KOPT-K1 (cell line): ENCODE measurements at regions not wholly inside any gene's neighbourhood (a gene's known extent, or its start where the extent isn't known, plus 50 kb on each side); places are given as distances from the start of the nearest gene placed in this dataset.
"Not testable (repeated sequence)": the region's sequence is repeated elsewhere in the genome, so short reads cannot be mapped to it uniquely, and the experiment has no call there.

ENCODE experiments used
- H3K27ac ChIP-seq: fragments of 200-600 bp; sonication (generic); 2 replicates; pipeline ENCODE4 v1.5.1; 2016; ENCODE audit warnings: antibody characterized with exemption, mild to moderate bottlenecking, low read depth, low read length; ENCODE audit not compliant: poor library complexity, severe bottlenecking
- H3K36me3 ChIP-seq: fragments of 200-600 bp; sonication (generic); 2 replicates; pipeline ENCODE4 v1.5.1; 2017; ENCODE audit warnings: antibody characterized with exemption, mild to moderate bottlenecking, low read length, moderate library complexity; ENCODE audit not compliant: insufficient read depth
- H3K9me3 ChIP-seq: fragments of 200-600 bp; sonication (generic); 2 replicates; pipeline ENCODE4 v1.5.1; 2017; ENCODE audit warnings: antibody characterized with exemption, low read length, mild to moderate bottlenecking; ENCODE audit not compliant: insufficient read depth, poor library complexity, severe bottlenecking

DNA sequence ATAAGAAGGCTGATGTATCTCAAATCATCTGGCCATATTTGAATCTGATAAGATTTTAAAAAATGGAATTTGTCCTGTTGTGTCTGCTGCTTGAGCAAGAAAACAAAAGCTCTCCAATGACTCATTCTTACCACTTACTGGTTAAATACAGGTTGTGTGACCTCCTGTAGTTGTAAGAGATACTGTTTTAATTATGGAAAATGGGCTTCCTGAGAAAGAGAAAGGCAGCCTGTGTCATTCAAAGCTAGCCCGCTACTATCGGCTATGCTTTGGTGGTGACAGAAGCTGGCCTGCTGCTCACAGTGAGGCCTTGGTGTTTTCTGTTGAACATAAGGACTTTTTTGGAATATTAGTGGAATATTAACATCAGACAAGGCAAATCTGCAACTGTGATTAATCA, 1722.1 kb upstream of the PCDH10 start:
- Histone ChIP-seq H3K27ac (no peak overlapping the region), H3K36me3 (no peaks in the 10 kb centered on the region), H3K9me3 (no peaks in the 10 kb centered on the region)

DNA sequence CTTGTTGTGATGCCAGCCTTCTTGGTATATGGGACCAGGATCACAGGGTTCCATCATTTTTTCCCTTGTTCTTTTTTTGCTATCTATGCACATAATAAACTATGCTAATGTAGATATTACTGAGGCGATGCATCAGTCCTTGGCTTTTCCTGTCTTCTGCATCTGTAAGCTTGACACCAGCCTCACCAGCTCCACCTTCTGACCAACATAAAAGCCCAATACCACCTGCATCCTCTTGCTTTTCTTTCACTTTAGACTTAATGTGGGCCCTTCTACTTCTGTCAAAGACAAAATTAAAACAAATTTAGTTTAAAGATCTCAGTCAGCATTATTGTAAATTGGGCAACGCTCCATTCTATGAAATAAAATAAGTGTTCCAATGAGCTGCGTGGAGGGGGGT, 1718.8 kb upstream of the PCDH10 start:
- H3K27ac ChIP-seq: no peak overlapping the region
- H3K9me3 ChIP-seq: no peaks in the 10 kb centered on the region
- no peaks in the 10 kb centered on the region for H3K36me3 ChIP-seq

DNA sequence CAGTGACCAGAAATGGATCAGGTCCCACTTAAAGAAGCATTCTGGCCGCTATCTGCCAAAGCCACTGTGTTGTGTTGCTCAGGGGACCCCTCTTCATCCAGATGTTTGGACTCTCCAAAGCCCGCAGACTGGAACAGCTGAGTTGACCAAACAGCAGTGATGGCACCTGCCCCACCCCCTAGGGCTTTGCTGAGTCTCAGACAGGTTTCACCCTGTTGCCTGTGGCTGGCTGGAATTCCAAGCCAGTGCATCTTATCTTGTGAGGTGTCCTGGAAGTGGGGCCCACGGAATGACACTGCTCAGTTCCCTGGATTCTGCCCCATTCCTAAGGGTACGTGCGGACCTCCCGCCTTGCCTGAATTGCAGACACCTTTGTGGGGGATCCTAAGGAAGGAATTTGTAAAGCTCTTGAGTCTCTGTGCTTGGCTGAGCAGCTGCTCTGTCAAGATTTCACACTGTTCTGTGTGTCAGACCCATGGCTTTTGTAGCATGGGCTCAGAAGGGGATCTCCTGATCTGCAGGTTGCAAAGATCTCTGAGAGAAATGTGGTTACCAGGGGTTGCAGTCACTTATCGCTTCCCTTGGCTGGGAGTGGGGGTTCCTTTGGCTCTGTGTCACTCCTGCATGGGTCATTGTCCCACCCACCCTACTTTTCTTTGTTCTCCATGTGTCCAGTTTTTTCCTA, 1707.9 kb upstream of the PCDH10 start:
- H3K27ac ChIP-seq: no peak overlapping the region
- H3K36me3 ChIP-seq: no peaks in the 10 kb centered on the region

DNA sequence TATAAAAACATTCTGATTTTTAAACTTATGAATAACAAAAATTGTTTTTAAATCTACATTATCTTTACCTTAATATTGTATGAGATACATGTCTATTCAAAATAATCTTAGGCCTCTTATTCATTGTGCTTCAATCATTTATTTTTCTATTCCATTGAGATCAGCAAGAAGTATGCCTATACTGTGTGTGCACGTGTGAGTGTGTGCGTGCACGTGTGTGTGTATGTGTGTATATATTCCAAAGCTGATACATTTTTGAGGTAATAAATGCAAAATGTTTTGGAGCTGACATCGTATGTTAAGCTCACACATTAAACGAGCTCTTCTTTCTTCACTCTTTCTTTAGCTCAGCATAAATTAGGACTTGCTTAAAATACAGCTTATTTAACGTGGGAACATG, 1701.2 kb upstream of the PCDH10 start:
- no peaks in the 10 kb centered on the region for H3K9me3 ChIP-seq
- H3K36me3 ChIP-seq: no peaks in the 10 kb centered on the region
- no peak overlapping the region for H3K27ac ChIP-seq

More for the DNA sequence above, 1707.9 kb upstream of the PCDH10 start:
- H3K9me3 ChIP-seq: no peaks in the 10 kb centered on the region

DNA sequence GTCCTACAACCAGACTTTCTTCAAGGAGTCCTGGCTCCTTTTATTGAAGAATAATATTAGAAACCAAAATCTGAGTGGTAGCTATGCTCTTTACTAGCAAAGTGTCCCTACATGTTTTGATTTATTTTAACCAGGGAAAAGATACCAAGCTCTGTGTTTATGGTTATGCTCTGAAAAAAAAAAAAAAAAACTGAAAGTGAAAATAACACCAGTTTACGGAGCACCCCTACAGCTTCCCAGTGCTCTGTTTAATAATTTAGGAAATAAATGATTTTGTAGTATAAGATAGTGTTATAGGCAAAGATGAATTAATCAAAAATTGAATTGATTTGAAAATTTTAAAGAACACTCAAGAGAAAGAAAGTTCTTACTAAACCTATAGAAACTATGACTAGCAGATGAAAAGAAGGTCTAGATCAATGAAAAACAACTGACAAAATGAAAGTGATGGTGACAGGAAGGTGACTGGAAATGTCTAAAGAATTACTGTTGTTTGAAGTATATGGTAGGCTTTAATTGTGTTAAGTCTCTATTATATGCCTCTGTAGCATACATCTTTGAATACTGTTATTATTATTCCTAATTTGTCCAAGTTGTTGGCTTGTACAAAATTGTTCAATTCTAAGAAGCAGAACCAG, 1698.4 kb upstream of the PCDH10 start:
- peak overlapping the region; percentile 43 for H3K27ac ChIP-seq
- H3K9me3 ChIP-seq: peaks cover 10% of the 10 kb centered on the region
- H3K36me3 ChIP-seq: no peaks in the 10 kb centered on the region

DNA sequence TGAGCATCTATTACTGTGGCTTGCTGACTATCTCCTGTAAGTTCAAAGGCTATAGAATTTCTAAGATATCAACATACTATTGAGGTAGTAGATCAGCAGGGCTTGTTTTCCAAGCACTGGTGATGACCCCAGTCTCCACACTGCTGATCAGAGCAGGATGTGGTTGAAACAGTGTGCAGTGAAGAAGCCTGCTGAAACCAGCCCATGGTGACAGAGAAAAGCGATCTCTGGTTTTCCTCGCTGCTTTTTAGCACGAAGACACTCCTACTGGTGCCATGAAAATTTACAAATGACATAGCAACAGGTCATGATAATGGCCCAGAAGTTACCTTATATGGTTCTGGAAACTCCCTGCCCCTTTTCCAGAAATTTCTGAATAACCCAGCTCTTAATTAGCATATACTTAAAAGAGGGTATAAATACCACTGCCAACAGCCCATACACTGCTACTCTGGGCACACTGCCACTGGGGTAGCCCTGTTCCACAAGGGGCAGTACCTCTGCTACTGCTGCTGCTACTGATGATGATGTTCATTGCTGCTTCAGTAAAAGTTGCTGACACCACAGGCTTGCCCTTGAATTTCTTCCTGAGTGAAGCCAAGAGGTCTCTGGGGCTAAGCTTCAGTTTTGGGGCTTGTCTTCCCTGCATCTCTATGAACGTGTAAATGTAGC, 1689.5 kb upstream of the PCDH10 start:
- no peaks in the 10 kb centered on the region for H3K36me3 ChIP-seq
- peak overlapping the region; percentile 45 for H3K27ac ChIP-seq
- H3K9me3 ChIP-seq: peaks cover 15% of the 10 kb centered on the region

DNA sequence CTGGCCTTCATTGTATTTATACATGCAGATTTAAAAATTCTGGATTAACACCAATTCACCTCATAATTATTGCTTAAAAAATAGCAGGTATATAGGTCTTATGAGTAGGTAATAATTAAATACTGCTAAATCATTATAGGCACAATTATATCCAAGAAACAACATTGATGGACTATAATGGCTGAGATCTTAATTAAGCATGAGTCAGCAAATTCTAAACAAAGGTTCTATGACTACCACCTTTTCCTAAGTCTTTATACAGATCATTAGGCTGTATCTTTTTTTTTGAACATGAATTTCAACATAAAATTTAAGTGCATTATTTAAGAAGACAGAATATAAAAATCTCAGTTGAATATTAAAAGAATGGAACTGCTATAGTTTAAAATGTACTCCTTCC, 1678.7 kb upstream of the PCDH10 start:
- Histone ChIP-seq H3K36me3 (no peaks in the 10 kb centered on the region), H3K9me3 (peaks cover 23% of the 10 kb centered on the region), H3K27ac (no peak overlapping the region)

DNA sequence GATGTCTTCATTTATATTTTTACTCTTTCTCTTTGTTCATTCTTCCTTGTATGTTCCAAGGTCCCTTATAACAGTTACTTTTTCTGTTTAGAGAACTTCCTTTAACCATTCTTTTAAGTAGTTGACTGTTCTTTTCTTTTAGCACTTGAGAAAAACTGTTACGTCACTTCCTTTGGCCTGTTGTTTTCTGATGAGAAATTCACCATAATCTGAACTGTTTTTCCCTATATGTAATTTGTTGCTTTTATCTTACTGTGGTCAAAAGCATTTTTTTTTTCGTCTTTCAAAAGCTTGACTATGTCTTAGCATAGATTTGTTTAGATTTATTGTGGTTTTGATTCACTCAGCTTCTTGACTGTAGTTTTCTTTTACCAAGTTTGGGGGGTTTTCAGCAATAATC, 1660.3 kb upstream of the PCDH10 start:
- Histone ChIP-seq H3K9me3 (no peaks in the 10 kb centered on the region), H3K27ac (no peak overlapping the region), H3K36me3 (no peaks in the 10 kb centered on the region)

DNA sequence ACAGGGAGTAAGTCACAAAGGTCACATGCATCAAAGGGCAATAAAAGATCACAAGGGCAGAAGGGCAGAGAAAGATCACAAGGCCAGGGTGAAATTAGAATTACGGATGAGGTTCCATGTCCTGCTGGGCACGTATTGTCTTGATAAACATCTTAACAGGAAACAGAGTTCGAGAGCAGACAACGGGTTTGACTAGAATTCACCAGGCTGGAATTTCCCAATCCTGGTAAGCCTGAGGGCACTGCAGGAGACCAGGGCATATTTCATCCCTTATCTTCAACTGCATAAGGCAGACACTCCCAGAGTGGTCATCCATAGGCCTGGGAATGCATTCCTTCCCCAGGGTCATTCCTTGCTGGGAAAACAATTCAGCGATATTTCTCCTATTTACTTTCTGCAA, 1652.9 kb upstream of the PCDH10 start:
- H3K9me3 ChIP-seq: peaks cover 21% of the 10 kb centered on the region
- not testable (repeated sequence) for H3K36me3 ChIP-seq, H3K27ac ChIP-seq

DNA sequence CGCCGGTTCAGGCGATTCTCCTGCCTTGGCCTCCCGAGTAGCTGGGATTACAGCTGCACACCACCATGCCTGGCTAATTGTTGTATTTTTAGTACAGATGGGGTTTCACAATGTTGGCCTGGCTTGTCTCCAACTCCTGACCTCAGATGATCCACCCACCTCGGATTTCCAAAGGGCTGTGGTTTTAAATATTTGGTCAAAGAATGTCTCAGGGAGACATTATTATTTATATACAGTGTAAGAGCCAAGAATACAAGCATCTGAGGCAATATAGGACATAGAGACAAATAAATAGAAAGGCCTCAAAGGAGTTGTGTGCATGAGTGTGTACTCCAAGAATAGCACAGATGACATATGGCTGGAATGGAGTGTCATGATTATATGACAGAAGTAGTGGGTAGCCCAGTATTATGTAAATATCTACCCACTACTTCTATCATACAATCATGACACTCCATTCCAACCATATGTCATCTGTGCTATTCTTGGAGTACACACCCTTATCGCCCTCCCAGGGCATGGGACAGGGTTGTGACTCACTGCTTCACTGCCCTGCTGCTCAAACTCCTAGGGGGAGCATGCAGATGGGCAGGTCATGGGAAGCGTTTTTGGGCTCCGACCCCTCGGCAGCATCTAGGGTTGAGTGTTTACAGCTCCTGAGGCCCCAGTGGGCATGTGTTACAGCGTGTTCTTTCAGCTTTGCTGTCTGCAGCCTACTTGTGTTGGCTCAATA, 1649.8 kb upstream of the PCDH10 start:
- H3K27ac ChIP-seq: no peak overlapping the region
- H3K9me3 ChIP-seq: peaks cover 17% of the 10 kb centered on the region
- H3K36me3 ChIP-seq: no peaks in the 10 kb centered on the region

DNA sequence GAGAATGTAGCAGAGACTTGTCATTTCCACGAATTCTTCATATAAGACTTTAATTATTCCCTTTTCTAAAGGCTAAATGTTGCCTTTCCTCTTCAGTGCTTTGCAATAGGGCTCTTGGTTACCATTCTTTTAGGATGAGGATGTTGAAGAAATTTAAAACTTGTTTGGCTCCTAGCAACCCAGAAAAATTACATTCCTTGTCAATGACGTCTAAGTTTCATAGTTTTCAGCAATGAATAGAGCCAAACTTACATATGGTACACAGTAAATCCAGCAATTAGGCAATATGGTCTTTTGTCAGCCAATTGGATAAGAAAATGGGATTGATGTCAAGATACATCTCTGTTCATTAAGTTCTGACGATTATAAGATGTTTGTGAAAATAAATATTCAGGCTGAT, 1639.6 kb upstream of the PCDH10 start:
- Histone ChIP-seq H3K27ac (no peak overlapping the region), H3K9me3 (no peaks in the 10 kb centered on the region), H3K36me3 (no peaks in the 10 kb centered on the region)

DNA sequence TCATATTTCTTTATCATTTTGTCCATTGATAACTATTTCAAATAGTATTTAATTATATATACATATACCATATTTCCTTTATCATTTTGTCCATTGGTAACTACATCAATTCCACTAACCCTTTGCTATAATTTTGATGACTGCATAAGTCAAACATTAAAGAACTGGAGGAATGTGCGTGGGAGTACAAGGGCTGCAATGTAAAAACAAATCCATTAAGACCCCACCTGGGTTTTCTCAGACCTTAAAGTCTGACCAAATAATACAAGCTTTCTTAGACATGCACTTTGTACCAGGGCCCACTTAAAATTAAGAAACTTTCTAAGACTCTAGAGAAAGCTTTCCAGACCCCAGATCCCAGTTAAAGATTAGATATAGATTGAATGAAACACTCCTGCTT, 1622.4 kb upstream of the PCDH10 start:
- Histone ChIP-seq H3K36me3 (no peaks in the 10 kb centered on the region), H3K9me3 (no peaks in the 10 kb centered on the region), H3K27ac (no peak overlapping the region)

DNA sequence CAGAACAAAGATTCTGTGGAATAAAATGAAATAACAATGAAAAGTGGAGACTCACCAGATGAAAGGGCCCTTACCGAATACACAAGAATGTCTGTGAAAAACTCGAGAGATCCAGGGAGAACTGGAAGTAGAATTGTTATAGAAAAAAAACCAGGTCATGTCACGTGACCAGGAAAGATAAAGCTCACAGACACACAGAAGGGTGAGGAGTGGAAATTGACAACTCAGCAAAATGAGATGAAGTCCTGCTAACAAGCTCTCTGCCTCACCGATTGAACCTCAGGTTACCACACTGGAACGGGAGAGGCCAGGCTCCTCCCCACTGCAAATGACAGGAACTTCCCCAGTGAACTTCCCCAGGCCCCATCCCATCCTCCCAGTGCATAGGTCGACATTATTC, 1618.0 kb upstream of the PCDH10 start:
- Histone ChIP-seq H3K9me3 (no peaks in the 10 kb centered on the region), H3K27ac (no peak overlapping the region), H3K36me3 (no peaks in the 10 kb centered on the region)

DNA sequence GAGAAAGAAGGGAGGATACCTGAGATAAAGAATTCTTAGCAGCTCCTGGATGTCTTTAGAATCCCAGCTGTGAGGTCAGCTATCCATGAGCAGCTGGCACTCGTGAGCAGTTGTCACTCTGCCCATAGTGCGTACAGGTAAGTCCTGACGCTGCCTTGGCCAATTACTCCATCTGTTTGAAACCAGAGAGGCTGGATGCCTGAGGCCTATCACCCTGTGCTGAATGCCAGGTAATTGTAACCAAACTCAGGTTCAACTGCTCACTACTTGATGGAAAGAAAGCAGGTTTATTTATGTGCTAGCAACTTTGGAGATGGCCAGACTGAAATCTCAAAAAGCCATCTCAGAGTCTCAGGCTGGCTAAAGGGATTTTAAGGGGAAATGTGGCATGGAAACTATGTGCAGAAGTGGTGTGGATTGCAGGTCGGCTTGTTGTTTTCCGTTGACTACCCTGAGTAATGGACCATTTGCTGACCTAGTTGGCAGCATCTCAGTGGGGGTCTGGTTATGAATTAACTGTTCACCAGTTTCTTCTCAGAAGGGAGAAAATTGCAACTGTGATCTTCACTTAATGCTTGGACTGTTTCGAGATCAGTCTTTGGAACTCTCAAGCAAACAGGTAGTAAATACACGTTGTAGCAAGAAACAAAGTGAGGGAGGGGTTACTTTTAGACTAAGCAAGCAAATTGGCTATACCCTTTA, 1614.0 kb upstream of the PCDH10 start:
- H3K27ac ChIP-seq: no peak overlapping the region

DNA sequence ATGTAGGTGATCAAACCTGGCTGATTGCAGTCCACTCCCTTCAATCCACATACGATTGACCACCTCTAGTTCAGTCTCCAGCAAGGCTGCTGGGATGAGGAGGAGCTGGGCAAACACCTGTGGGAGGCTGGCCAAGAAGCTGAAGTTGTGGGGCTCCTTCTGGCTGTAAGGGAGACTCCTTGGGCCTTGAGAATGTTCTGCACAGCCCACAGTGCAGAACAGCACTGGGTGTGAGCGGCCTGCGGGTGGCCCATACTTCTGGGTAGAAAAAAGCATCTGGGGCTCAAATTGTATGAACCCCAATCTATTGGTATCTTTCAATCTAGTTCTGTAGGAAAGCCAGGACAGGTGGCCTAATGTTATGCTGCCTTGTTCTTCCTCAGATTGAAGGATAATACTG, 1608.8 kb upstream of the PCDH10 start:
- Histone ChIP-seq H3K27ac (no peak overlapping the region), H3K9me3 (no peaks in the 10 kb centered on the region), H3K36me3 (no peaks in the 10 kb centered on the region)

More for the DNA sequence above, 1614.0 kb upstream of the PCDH10 start:
- Histone ChIP-seq H3K9me3 (no peaks in the 10 kb centered on the region), H3K36me3 (no peaks in the 10 kb centered on the region)
